HL-60 (cell line): ENCODE measurements at regions not wholly inside any gene's neighbourhood (a gene's known extent, or its start where the extent isn't known, plus 50 kb on each side); places are given as distances from the start of the nearest gene placed in this dataset.

Experiments
- CTCF ChIP-seq: IDR thresholded peaks from one replicate; pipeline ENCODE4 v1.5.1; 2011; ENCODE audit warnings: low read length, control low read depth, inconsistent platforms; ENCODE audit not compliant: insufficient read depth
- POLR2AphosphoS5 ChIP-seq: IDR thresholded peaks from 2 replicates; pipeline ENCODE4 v1.6.1; 2012; ENCODE audit warnings: low read depth
- SPI1 ChIP-seq: IDR thresholded peaks from 2 replicates; pipeline ENCODE4 v1.6.1; 2012; ENCODE audit warnings: low read depth, mild to moderate bottlenecking, borderline replicate concordance

DNA sequence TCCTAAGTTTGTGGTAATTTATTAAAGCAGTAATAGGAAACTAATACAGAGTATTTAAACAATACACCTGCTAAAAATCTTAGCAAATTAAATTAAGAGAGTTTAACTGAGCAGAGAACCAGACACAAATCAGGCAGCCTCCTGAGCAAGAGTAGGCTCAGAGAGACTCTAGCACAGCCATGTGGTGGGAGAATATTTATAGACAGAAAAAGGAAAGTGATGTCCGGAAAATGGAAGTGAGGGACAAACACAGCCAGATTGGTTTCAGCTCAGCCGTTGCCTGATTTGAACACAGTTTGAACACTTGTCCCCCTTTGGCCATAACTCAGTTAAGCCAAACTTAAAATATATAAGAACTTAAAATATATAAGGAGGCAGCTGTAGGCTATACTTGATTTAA lies 192.6 kb upstream of the PSMD7 start:
- TF ChIP-seq CTCF: no peak
- TF ChIP-seq POLR2AphosphoS5: no peak
- TF ChIP-seq SPI1: no peak
